ENCODE measurements at regions not wholly inside any gene's neighbourhood (a gene's known extent, or its start where the extent isn't known, plus 50 kb on each side); places are given as distances from the start of the nearest gene placed in this dataset.

GRCh38 chr3:120506076-120506827 is 55.5 kb upstream of the FSTL1 start:
- Histone ChIP-seq H3K9me3 (no peaks in the 10 kb centered on the region), H3K4me1 (peaks cover 0 to 15% (median 8%) of the 10 kb centered on the region in 3 donors), H3K27me3 (no peaks in the 10 kb centered on the region), H3K36me3 (no peaks in the 10 kb centered on the region), H3K27ac (peak overlapping the region in 1 of 4 donors; percentile 3), H3K4me3 (peak overlapping the region in 1 of 4 donors; percentile 10)
- WGBS, 2 donors = 35 to 44% methylated on average over 5 of the region's 5 CpGs
- intact Hi-C loops (cut with DNase I) = no loop called here
- TF ChIP-seq CTCF (IDR thresholded peaks at IDR 0.05) (no peak), POLR2A (IDR thresholded peaks at IDR 0.05) (no peak)
- no peak for DNase-seq

GRCh38 chr3:120503727-120504616 is 53.2 kb upstream of the FSTL1 start:
- Histone ChIP-seq H3K27ac (no peak overlapping the region), H3K36me3 (no peaks in the 10 kb centered on the region), H3K27me3 (no peaks in the 10 kb centered on the region), H3K4me3 (no peak overlapping the region), H3K4me1 (peaks cover 0 to 17% (median 8%) of the 10 kb centered on the region in 3 donors), H3K9me3 (no peaks in the 10 kb centered on the region)
- DNase-seq = no peak
- no peak for TF ChIP-seq POLR2A (IDR thresholded peaks at IDR 0.05)
- TF ChIP-seq CTCF (IDR thresholded peaks at IDR 0.05) = no peak
- intact Hi-C loops (cut with DNase I) = no loop called here
- 85 to 86% methylated on average over 5 of the region's 5 CpGs for WGBS, 2 donors

GRCh38 chr3:120502116-120502515 is 51.3 kb upstream of the FSTL1 start:
- H3K27me3 ChIP-seq = no peaks in the 10 kb centered on the region
- DNase-seq = no peak
- no peak overlapping the region for H3K4me3 ChIP-seq
- H3K9me3 ChIP-seq = no peaks in the 10 kb centered on the region
- 86 to 87% methylated on average over 4 to 8 of the region's 8 CpGs for WGBS, 2 donors
- intact Hi-C loops (cut with DNase I) = no loop called here
- peaks cover 0 to 30% (median 8%) of the 10 kb centered on the region in 3 donors for H3K4me1 ChIP-seq
- H3K27ac ChIP-seq = no peak overlapping the region
- TF ChIP-seq POLR2A (IDR thresholded peaks at IDR 0.05) (no peak), CTCF (IDR thresholded peaks at IDR 0.05) (no peak)
- no peaks in the 10 kb centered on the region for H3K36me3 ChIP-seq
